Transverse colon (tissue), 4 donors: ENCODE measurements at regions not wholly inside any gene's neighbourhood (a gene's known extent, or its start where the extent isn't known, plus 50 kb on each side); places are given as distances from the start of the nearest gene placed in this dataset.

Experiments used
- DNase-seq: peaks from one replicate; pipeline ENCODE4 v3.0.0-alpha.2; 2019
- H3K27ac ChIP-seq, 4 donors: fragments of 200-600 bp; sonication (generic); 2 replicates each; pipeline ENCODE4 v1.5.1; 2016 to 2018; ENCODE audit warnings: inconsistent platforms in 4 of 4
- H3K27me3 ChIP-seq: fragments of 200-600 bp; sonication (generic); 2 replicates; pipeline ENCODE4 v1.5.1; 2017; ENCODE audit warnings: inconsistent platforms
- H3K36me3 ChIP-seq, 4 donors: fragments of 200-600 bp; sonication (generic); 2 replicates each; pipeline ENCODE4 v1.5.1; 2017 to 2019; ENCODE audit warnings: inconsistent platforms in 4 of 4
- H3K4me1 ChIP-seq, 4 donors: fragments of 200-600 bp; sonication (generic); 2 replicates each; pipeline ENCODE4 v1.5.1; 2017 to 2020; ENCODE audit warnings: inconsistent platforms in 4 of 4
- H3K4me3 ChIP-seq, 4 donors: fragments of 200-600 bp; sonication (generic); 1 replicate in 1 of 4; 2 replicates in 3 of 4; pipeline versions ENCODE4 v1.5.1 to v1.6.1; 2017 to 2019; ENCODE audit warnings: inconsistent platforms in 4 of 4
- H3K9me3 ChIP-seq, 2 donors: fragments of 200-600 bp; sonication (generic); 2 replicates each; pipeline ENCODE4 v1.5.1; 2017 to 2019; ENCODE audit warnings: inconsistent platforms in 2 of 2
- CTCF ChIP-seq, 5 experiments: fragments of 200-600 bp in 3 of 5; fragments of 450-650 bp in 2 of 5; sonication (generic) in 3 of 5; IDR thresholded peaks; 1 replicate in 2 of 5; 2 replicates in 3 of 5; pipeline ENCODE4 v1.5.1; 2016 to 2017; ENCODE audit warnings: antibody characterized with exemption in 5 of 5, inconsistent platforms in 3 of 5, mild to moderate bottlenecking in 2 of 5, moderate library complexity in 1 of 5
- EP300 ChIP-seq: sonication (generic); formaldehyde crosslinking; IDR thresholded peaks from one replicate; pipeline ENCODE4 v1.6.1; 2017; ENCODE audit warnings: antibody characterized with exemption, low read depth
- POLR2A ChIP-seq: fragments of 450-650 bp; IDR thresholded peaks from one replicate; pipeline ENCODE4 v1.6.1; 2016; ENCODE audit warnings: antibody characterized with exemption, mild to moderate bottlenecking, moderate library complexity
- POLR2AphosphoS5 ChIP-seq, 3 donors: sonication (generic); formaldehyde crosslinking; IDR thresholded peaks; one replicate each; pipeline ENCODE4 v1.6.1; 2016; ENCODE audit warnings: antibody characterized with exemption in 3 of 3
- WGBS, 2 donors: methylation state at CpG; one replicate each; pipeline ENCODE4 v1.1.5; 2018; ENCODE audit warnings: low coverage in 1 of 2; 5-methylcytosine and 5-hydroxymethylcytosine counted together
- in situ Hi-C, 4 donors: fragments of 200-750 bp; cut with MboI; loops; one replicate each; pipeline versions ENCODE4 v1.15.0 to v1.15.1; 2017; ENCODE audit warnings: low sequenced_read_pairs in 3 of 4, low pct_ligation_motif_present in 1 of 4, low pct_unique_long_range_greater_than_20kb in 1 of 4
- intact Hi-C: fragments of 100-400 bp; cut with DNase I; formaldehyde crosslinking; loops from one replicate; pipeline ENCODE4 v1.15.1; 2023; ENCODE audit warnings: low total_unique reads

- WGBS, 2 donors: 81 to 94% methylated on average over 2 of the region's 2 CpGs
- Histone ChIP-seq H3K27me3 (no peaks in the 10 kb centered on the region), H3K4me3 (no peak overlapping the region), H3K27ac (no peak overlapping the region), H3K36me3 (no peaks in the 10 kb centered on the region), H3K4me1 (no peaks in the 10 kb centered on the region), H3K9me3 (no peaks in the 10 kb centered on the region)
- intact Hi-C loops: no loop called here
- in situ Hi-C loops: no loop called here
- TF ChIP-seq EP300 (no peak), POLR2AphosphoS5 (IDR thresholded peaks at IDR 0.05) (no peak), POLR2A (no peak), CTCF (IDR thresholded peaks at IDR 0.05) (no peak)
- no peak for DNase-seq
Observed at GRCh38 chr6:132139611-132140010, 188.4 kb upstream of the CCN2 start.

GRCh38 chr6:132136981-132137380 is 185.8 kb upstream of the CCN2 start:
- WGBS, 2 donors: 74 to 89% methylated on average over 3 of the region's 3 CpGs
- TF ChIP-seq POLR2A: no peak
- no peak for TF ChIP-seq EP300
- TF ChIP-seq CTCF (IDR thresholded peaks at IDR 0.05): no peak
- TF ChIP-seq POLR2AphosphoS5 (IDR thresholded peaks at IDR 0.05): no peak
- in situ Hi-C loops (no loop called here), intact Hi-C loops (no loop called here)
- Histone ChIP-seq H3K4me3 (no peak overlapping the region), H3K9me3 (no peaks in the 10 kb centered on the region), H3K27me3 (no peaks in the 10 kb centered on the region), H3K27ac (no peak overlapping the region), H3K36me3 (no peaks in the 10 kb centered on the region), H3K4me1 (peaks cover 0 to 18% (median 7%) of the 10 kb centered on the region in 4 donors)
- DNase-seq: no peak

GRCh38 chr6:132135409-132135808 is 184.2 kb upstream of the CCN2 start:
- TF ChIP-seq POLR2AphosphoS5 (IDR thresholded peaks at IDR 0.05): no peak
- no peak for TF ChIP-seq POLR2A
- TF ChIP-seq EP300: no peak
- no peak for TF ChIP-seq CTCF (IDR thresholded peaks at IDR 0.05)
- no peaks in the 10 kb centered on the region for H3K9me3 ChIP-seq
- in situ Hi-C loops: no loop called here
- WGBS, 2 donors: 66 to 75% methylated on average over 2 to 6 of the region's 6 CpGs
- no peak overlapping the region for H3K27ac ChIP-seq
- no peaks in the 10 kb centered on the region for H3K27me3 ChIP-seq
- intact Hi-C loops: no loop called here
- no peak for DNase-seq
- no peak overlapping the region for H3K4me3 ChIP-seq
- no peaks in the 10 kb centered on the region for H3K36me3 ChIP-seq
- peaks cover 0 to 31% (median 13%) of the 10 kb centered on the region in 4 donors for H3K4me1 ChIP-seq

GRCh38 chr6:132133736-132134445 is 182.7 kb upstream of the CCN2 start:
- peak; percentile 22 for DNase-seq
- H3K4me3 ChIP-seq: no peak overlapping the region
- intact Hi-C loops: no loop called here
- no peaks in the 10 kb centered on the region for H3K36me3 ChIP-seq
- TF ChIP-seq EP300 (no peak), CTCF (IDR thresholded peaks at IDR 0.05) (no peak), POLR2AphosphoS5 (IDR thresholded peaks at IDR 0.05) (no peak), POLR2A (no peak)
- no peaks in the 10 kb centered on the region for H3K27me3 ChIP-seq
- H3K4me1 ChIP-seq: peaks cover 0 to 31% (median 14%) of the 10 kb centered on the region in 4 donors
- peak overlapping the region; percentile 75 to 85 (median 82) for H3K27ac ChIP-seq
- in situ Hi-C loops: no loop called here
- 41 to 56% methylated on average over 4 to 5 of the region's 5 CpGs for WGBS, 2 donors
- no peaks in the 10 kb centered on the region for H3K9me3 ChIP-seq
